ENCODE measurements at regions not wholly inside any gene's neighbourhood (a gene's known extent, or its start where the extent isn't known, plus 50 kb on each side); places are given as distances from the start of the nearest gene placed in this dataset.
"Not testable (repeated sequence)": the region's sequence is repeated elsewhere in the genome, so short reads cannot be mapped to it uniquely, and the experiment has no call there.

GRCh38 chr6:11416936-11417576 is 120.5 kb upstream of the TMEM170B start:
- Histone ChIP-seq H3K36me3 (ENCODE audit: control insufficient read depth, low read length) (no peaks in the 10 kb centered on the region), H3K79me2 (ENCODE audit: control insufficient read depth, low read length) (no peaks in the 10 kb centered on the region), H4K20me1 (ENCODE audit: control insufficient read depth, insufficient read depth, low read depth, low read length) (no peaks in the 10 kb centered on the region), H3F3A (ENCODE audit: control insufficient read depth, insufficient read depth) (no peaks in the 10 kb centered on the region), H3K9me2 (replicated peaks; ENCODE audit: control insufficient read depth, low read length) (no peaks in the 10 kb centered on the region), H3K27ac (ENCODE audit: low read depth, low read length) (no peak overlapping the region), H3K4me2 (ENCODE audit: low read length) (no peak overlapping the region), H3K4me3 (ENCODE audit: low read length) (no peak overlapping the region), H3K27me3 (ENCODE audit: control insufficient read depth, low read length) (no peaks in the 10 kb centered on the region), H3K9me3 (ENCODE audit: control insufficient read depth, insufficient read depth, low read length) (peaks cover 11% of the 10 kb centered on the region; the same call in 1 of the 2 replicates), H3K4me1 (ENCODE audit: control insufficient read depth, low read length) (peaks cover 32% of the 10 kb centered on the region)
- TF ChIP-seq, protein P1, sequence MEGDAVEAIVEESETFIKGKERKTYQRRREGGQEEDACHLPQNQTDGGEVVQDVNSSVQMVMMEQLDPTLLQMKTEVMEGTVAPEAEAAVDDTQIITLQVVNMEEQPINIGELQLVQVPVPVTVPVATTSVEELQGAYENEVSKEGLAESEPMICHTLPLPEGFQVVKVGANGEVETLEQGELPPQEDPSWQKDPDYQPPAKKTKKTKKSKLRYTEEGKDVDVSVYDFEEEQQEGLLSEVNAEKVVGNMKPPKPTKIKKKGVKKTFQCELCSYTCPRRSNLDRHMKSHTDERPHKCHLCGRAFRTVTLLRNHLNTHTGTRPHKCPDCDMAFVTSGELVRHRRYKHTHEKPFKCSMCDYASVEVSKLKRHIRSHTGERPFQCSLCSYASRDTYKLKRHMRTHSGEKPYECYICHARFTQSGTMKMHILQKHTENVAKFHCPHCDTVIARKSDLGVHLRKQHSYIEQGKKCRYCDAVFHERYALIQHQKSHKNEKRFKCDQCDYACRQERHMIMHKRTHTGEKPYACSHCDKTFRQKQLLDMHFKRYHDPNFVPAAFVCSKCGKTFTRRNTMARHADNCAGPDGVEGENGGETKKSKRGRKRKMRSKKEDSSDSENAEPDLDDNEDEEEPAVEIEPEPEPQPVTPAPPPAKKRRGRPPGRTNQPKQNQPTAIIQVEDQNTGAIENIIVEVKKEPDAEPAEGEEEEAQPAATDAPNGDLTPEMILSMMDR (IDR thresholded peaks at IDR 0.05; ENCODE audit: low read depth, low read length, poor library complexity, severe bottlenecking): no peak
- no peak for TF ChIP-seq EZH2phosphoT487 (IDR thresholded peaks at IDR 0.05; ENCODE audit: borderline replicate concordance, low read length)

DNA sequence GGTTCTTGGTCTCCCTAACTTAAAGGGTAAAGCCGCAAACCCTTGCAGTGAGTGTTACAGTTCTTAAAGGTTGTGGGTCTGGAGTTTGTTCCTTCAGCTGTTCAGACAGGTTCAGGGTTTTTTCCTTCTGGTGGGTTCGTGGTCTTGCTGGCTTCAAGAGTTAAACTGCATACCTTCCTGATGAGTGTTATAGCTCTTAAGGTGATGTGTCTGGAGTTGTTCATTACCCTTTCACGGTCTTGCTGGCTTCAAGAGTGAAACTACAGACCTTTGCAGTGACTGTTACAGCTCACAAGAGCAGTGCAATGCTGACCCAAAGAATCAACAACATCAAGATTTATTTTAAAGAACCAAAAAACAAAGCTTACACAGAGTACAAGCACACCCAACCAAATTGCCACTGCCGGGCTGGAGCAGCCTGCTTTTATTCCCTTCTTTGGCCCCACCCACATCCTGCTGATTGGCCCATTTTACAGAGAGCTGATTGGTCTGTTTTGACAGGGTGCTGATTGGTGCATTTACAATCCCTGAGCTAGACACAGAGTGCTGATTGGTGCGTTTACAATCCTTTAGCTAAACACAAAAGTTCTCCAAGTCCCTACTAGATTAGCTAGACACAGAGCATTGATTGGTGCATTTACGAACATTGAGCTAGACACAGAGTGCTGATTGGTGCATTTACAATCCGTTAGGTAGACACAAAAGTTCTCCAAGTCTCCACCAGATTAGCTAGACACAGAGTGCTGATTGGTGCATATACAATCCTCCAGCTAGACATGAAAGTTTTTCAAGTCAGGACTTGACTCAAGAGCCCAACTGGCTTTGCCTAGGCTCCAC is 121.2 kb upstream of the TMEM170B start:
- not testable (repeated sequence) for H3K9me2 ChIP-seq (replicated peaks; ENCODE audit: control insufficient read depth, low read length); H3K79me2 ChIP-seq (ENCODE audit: control insufficient read depth, low read length); H3K4me3 ChIP-seq (ENCODE audit: low read length); H4K20me1 ChIP-seq (ENCODE audit: control insufficient read depth, insufficient read depth, low read depth, low read length); H3K27me3 ChIP-seq (ENCODE audit: control insufficient read depth, low read length); H3K27ac ChIP-seq (ENCODE audit: low read depth, low read length); H3K36me3 ChIP-seq (ENCODE audit: control insufficient read depth, low read length); H3K4me2 ChIP-seq (ENCODE audit: low read length); H3F3A ChIP-seq (ENCODE audit: control insufficient read depth, insufficient read depth)
- H3K9me3 ChIP-seq (ENCODE audit: control insufficient read depth, insufficient read depth, low read length): peaks cover 11% of the 10 kb centered on the region; the same call in 1 of the 2 replicates
- H3K4me1 ChIP-seq (ENCODE audit: control insufficient read depth, low read length): peaks cover 38% of the 10 kb centered on the region

- Histone ChIP-seq H3K4me1 (ENCODE audit: control insufficient read depth, low read length) (peaks cover 38% of the 10 kb centered on the region), H3K4me3 (ENCODE audit: low read length) (no peak overlapping the region)
Measured at GRCh38 chr6:11415557-11415956, 122.0 kb upstream of the TMEM170B start.

More at GRCh38 chr6:11415557-11415956, 122.0 kb upstream of the TMEM170B start:
- no peaks in the 10 kb centered on the region for H3F3A ChIP-seq (ENCODE audit: control insufficient read depth, insufficient read depth)
- H3K36me3 ChIP-seq (ENCODE audit: control insufficient read depth, low read length): no peaks in the 10 kb centered on the region
- H3K9me2 ChIP-seq (replicated peaks; ENCODE audit: control insufficient read depth, low read length): no peaks in the 10 kb centered on the region
- no peaks in the 10 kb centered on the region for H3K79me2 ChIP-seq (ENCODE audit: control insufficient read depth, low read length)
- H3K27ac ChIP-seq (ENCODE audit: low read depth, low read length): no peak overlapping the region
- no peak for TF ChIP-seq EZH2phosphoT487 (IDR thresholded peaks at IDR 0.05; ENCODE audit: borderline replicate concordance, low read length)
- TF ChIP-seq, protein P1 (IDR thresholded peaks at IDR 0.05; ENCODE audit: low read depth, low read length, poor library complexity, severe bottlenecking): no peak
- peaks cover 11% of the 10 kb centered on the region; the same call in 1 of the 2 replicates for H3K9me3 ChIP-seq (ENCODE audit: control insufficient read depth, insufficient read depth, low read length)
- no peak overlapping the region for H3K4me2 ChIP-seq (ENCODE audit: low read length)
- no peaks in the 10 kb centered on the region for H3K27me3 ChIP-seq (ENCODE audit: control insufficient read depth, low read length)
- no peaks in the 10 kb centered on the region for H4K20me1 ChIP-seq (ENCODE audit: control insufficient read depth, insufficient read depth, low read depth, low read length)
